SK-N-MC (cell line): ENCODE measurements at regions not wholly inside any gene's neighbourhood (a gene's known extent, or its start where the extent isn't known, plus 50 kb on each side); places are given as distances from the start of the nearest gene placed in this dataset.

ENCODE experiments used
- DNase-seq: peaks from one replicate; pipeline ENCODE4 v3.0.0-alpha.2; 2011; ENCODE audit warnings: low read depth, low spot score
- H3K27ac ChIP-seq: fragments of 200-600 bp; sonication (generic); 2 replicates; pipeline ENCODE4 v1.5.1; 2016; ENCODE audit warnings: mixed run types
- H3K36me3 ChIP-seq: fragments of 200-600 bp; sonication (generic); 2 replicates; pipeline ENCODE4 v1.6.1; 2017; ENCODE audit warnings: antibody characterized with exemption, low read length, mixed read lengths; ENCODE audit not compliant: insufficient read depth
- H3K4me3 ChIP-seq: fragments of 200-600 bp; sonication (generic); 2 replicates; pipeline ENCODE4 v1.5.1; 2016
- H3K9ac ChIP-seq: fragments of 200-600 bp; sonication (generic); 2 replicates; pipeline ENCODE4 v1.8.0; 2017; ENCODE audit warnings: mixed run types, mixed read lengths; ENCODE audit not compliant: insufficient read length
- H3K9me3 ChIP-seq: fragments of 200-600 bp; sonication (generic); 2 replicates; pipeline ENCODE4 v1.6.1; 2017; ENCODE audit warnings: low read depth, mild to moderate bottlenecking, antibody characterized with exemption, low read length, moderate library complexity, mixed read lengths
- EZH2 ChIP-seq: fragments of 200-600 bp; sonication (generic); IDR thresholded peaks from one replicate; pipeline ENCODE4 v1.6.1; 2017; ENCODE audit warnings: antibody characterized with exemption
- FOXP2 ChIP-seq: optimal IDR thresholded peaks from 2 replicates; pipeline ENCODE3; 2011; ENCODE audit warnings: mild to moderate bottlenecking, moderate library complexity; ENCODE audit not compliant: insufficient read depth; ENCODE audit errors: extremely low read length, control extremely low read depth
- POLR2AphosphoS5 ChIP-seq: IDR thresholded peaks from 2 replicates; pipeline ENCODE4 v1.6.1; 2012; ENCODE audit warnings: mild to moderate bottlenecking, low read depth, low read length, borderline replicate concordance

DNA sequence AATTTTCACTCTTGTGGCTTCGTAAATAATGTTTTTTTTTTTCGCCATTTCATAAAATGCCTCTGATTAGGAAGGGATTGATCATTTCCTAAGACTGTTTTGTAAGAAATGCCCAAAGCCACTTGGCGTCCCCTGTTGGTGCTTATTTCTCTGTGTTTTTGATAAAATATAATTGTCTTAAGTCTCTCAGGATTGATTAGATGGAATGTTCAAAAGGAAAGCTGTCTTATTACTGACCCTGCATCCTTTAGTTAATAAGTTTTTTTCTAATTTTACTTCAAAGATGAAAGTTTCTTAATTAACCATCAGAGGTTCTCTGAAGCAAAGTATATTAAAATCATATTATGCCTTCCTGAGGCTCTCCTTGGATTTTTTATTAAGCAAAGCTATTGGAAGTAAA lies 624.3 kb upstream of the TENM4 start:
- H3K36me3 ChIP-seq, result no peaks in the 10 kb centered on the region
- TF ChIP-seq POLR2AphosphoS5, result no peak
- no peak for TF ChIP-seq FOXP2
- no peak for TF ChIP-seq EZH2
- H3K9ac ChIP-seq, result no peak overlapping the region
- H3K4me3 ChIP-seq, result no peak overlapping the region
- H3K9me3 ChIP-seq, result no peaks in the 10 kb centered on the region
- DNase-seq, result no peak
- H3K27ac ChIP-seq, result no peak overlapping the region

DNA sequence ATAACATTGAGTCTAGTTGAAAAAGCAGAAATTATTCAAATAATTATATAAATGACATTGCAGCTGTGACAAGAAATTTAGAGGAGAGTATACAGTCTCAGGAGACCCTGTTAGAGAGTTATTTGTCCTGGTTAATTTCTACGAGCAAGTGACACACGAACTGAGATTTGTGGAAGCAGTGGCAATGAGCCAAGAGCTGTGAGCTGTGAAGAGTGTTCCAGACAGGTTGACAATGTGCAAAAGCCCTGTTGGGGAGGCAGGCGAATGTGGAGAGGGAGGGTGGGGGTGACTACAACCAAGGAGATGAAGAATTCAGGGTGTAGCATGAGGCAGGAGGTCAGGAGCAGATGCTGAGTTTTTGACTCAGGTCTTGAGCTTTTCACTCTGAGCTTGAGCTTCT lies 620.2 kb upstream of the TENM4 start:
- DNase-seq, result no peak

DNA sequence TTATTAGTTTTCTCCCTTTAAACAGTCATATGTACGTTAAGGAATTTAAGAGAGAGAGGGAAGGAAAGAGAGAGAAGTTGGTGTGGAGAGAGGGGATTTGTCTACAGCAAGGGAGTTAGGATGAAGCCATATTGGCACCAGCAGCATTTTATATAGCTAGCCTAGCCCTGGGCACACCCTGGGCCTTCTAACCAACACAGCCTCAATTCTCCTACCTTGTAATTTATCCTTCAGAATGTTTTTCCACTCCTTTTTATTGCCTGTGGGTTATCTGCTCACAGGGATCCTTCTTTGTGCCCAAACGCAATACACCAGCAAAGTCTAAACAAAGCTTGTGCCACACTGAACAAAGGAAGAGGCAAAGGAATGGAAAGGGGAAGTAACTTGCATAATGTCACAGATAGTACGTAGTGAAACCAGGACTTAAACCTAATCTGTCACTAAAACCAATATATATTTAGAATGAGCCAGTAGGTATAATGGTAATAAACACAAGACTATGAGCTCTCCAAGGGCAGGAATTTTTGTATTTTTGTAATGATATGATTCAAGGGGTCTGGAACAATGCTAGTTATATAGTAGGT lies 613.8 kb upstream of the TENM4 start:
- H3K36me3 ChIP-seq, result no peaks in the 10 kb centered on the region
- DNase-seq, result no peak
- no peak overlapping the region for H3K9ac ChIP-seq
- no peak overlapping the region for H3K27ac ChIP-seq
- no peaks in the 10 kb centered on the region for H3K9me3 ChIP-seq
- H3K4me3 ChIP-seq, result no peak overlapping the region
- TF ChIP-seq EZH2, result no peak

More for the DNA sequence above, 620.2 kb upstream of the TENM4 start:
- TF ChIP-seq EZH2, result no peak
- no peak for TF ChIP-seq POLR2AphosphoS5
- TF ChIP-seq FOXP2, result no peak
- Histone ChIP-seq H3K9ac (no peak overlapping the region), H3K36me3 (no peaks in the 10 kb centered on the region), H3K27ac (no peak overlapping the region), H3K9me3 (no peaks in the 10 kb centered on the region), H3K4me3 (no peak overlapping the region)

DNA sequence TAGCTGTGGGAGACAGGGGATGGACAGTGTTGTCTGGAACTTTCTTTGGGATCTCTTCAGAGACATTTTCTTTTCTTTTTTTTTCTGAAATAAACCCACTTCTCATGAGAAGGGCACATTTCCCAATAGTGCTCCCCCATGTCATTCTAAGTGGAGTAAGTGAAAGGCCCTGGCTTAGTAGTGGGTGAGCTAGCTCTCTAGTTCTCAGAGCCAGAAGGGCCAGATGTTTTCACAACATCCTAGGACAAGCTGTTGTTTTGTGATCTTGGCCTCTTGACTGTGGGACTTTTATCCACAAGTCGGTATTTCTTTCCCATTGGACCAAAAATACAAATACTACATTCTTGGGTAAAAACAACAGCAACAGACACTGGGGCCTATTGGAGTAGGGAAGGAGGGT lies 607.7 kb upstream of the TENM4 start:
- DNase-seq, result no peak
- TF ChIP-seq EZH2 (no peak), FOXP2 (no peak), POLR2AphosphoS5 (no peak)
- Histone ChIP-seq H3K9me3 (no peaks in the 10 kb centered on the region), H3K27ac (no peak overlapping the region), H3K9ac (no peak overlapping the region), H3K4me3 (no peak overlapping the region), H3K36me3 (no peaks in the 10 kb centered on the region)

DNA sequence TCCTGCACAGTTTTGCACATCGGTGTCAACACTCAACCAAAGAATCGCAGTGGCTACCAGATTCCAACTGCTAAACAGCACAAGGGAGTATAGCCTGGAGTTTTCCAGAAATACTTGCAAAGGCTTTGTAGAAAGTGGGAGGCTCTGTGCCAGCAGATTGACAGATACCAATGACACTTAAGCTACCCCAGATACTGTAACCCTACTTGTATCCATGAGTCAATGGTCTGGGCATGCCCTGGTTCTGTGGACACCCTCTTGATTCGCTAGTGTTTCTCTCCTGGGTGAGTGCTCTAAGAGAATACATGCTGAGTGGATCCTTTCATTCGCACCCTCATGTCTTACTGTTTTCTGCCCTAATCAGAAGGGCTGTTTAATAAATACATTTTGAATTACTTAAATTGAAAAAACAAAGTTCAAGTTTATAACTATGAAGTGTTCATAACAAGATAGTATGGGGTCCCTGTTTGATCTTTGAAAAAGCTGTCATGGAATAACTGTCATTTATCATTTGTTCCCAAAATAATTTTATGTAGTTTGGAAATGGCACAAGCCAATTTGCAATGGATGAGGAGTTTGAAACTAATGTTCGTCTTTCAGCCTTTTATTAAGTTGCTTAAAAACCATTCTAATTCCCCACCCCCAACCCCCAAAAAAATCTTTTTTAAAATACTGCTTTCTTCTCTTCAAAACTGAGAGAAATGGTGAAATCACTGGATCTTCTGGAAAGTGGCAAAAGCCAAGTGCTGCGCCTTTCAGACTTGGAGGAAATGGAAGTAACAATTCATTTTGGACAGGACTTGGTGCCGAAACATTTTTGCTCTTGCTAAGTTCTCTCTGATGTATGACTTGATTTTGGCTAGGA lies 600.5 kb upstream of the TENM4 start:
- no peak for DNase-seq
- no peaks in the 10 kb centered on the region for H3K36me3 ChIP-seq
- TF ChIP-seq EZH2 (no peak), FOXP2 (no peak), POLR2AphosphoS5 (no peak)
- H3K4me3 ChIP-seq, result no peak overlapping the region
- no peaks in the 10 kb centered on the region for H3K9me3 ChIP-seq
- H3K27ac ChIP-seq, result no peak overlapping the region
- H3K9ac ChIP-seq, result no peak overlapping the region

DNA sequence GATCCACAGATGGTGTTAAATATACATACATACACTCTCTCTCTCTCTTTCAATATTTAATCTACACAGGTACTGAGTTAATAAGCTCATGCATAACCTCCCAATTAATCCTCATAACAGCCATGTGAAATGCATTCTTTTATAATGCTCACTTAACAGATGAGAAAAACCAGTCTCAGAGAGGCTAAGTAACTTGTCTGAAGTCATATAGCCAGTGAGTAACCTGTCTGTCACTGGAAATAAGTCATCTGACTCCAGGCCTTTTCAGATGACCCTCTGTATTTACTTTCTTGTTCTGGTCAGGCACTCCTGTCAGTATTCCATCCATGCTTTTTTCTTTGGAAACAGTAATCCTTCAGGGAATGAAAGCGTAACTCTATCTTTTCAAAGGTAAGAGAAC lies 594.0 kb upstream of the TENM4 start:
- no peak for DNase-seq
- Histone ChIP-seq H3K36me3 (no peaks in the 10 kb centered on the region), H3K4me3 (no peak overlapping the region), H3K9me3 (no peaks in the 10 kb centered on the region), H3K27ac (no peak overlapping the region), H3K9ac (no peak overlapping the region)
- TF ChIP-seq EZH2 (no peak), FOXP2 (no peak), POLR2AphosphoS5 (no peak)

DNA sequence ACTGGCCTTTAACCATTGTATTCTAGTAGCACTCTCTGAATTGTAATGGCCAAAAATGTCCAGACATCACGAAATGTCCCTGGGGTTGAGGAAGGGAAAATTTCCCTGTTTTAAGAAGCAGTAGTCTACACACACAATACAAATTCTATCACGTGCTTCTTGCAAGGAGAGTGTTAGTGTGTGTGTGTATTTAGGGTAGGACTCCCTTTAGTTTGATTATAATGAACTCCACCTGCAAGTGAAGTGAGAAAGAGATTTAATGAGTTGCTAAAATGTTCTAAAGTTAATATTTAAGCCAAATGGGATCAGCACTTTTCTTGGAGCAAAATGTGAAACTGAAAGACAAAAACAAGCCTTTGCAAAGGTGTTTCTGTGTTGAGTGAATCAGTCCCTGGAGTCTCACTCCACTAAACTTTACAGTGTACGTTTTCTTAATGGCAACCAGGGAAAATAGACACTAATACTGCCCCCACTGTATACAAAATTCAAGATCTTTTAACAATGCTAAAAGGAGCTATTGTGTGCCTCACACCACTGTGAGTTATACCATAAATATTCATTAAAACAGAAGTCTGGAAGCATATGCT lies 590.3 kb upstream of the TENM4 start:
- Histone ChIP-seq H3K36me3 (no peaks in the 10 kb centered on the region), H3K9me3 (no peaks in the 10 kb centered on the region), H3K9ac (no peak overlapping the region), H3K4me3 (no peak overlapping the region), H3K27ac (no peak overlapping the region)
- TF ChIP-seq POLR2AphosphoS5, result no peak
- no peak for TF ChIP-seq EZH2
- TF ChIP-seq FOXP2, result no peak
- DNase-seq, result no peak

DNA sequence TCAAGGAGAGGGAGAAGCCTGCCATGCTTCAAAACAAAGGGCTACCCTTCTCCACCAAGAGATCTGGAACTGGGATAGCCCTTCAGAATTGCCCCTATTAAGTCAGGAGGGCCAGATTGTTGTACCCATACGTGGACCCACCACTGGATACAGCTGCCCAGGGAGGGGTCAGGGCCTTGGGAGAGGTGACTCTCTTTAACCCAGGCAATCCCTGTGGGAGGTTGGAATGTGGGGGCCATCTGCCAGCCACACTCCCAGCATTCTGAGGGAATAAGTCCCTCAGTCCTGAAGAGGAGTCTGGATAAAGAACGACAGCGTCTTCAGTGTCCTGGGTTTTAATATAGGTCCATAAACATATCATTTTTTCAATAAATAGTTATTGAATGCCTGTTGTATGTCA lies 588.2 kb upstream of the TENM4 start:
- Histone ChIP-seq H3K9me3 (no peaks in the 10 kb centered on the region), H3K9ac (no peak overlapping the region), H3K4me3 (no peak overlapping the region), H3K27ac (no peak overlapping the region), H3K36me3 (no peaks in the 10 kb centered on the region)
- no peak for DNase-seq
- TF ChIP-seq POLR2AphosphoS5 (no peak), EZH2 (no peak), FOXP2 (no peak)

DNA sequence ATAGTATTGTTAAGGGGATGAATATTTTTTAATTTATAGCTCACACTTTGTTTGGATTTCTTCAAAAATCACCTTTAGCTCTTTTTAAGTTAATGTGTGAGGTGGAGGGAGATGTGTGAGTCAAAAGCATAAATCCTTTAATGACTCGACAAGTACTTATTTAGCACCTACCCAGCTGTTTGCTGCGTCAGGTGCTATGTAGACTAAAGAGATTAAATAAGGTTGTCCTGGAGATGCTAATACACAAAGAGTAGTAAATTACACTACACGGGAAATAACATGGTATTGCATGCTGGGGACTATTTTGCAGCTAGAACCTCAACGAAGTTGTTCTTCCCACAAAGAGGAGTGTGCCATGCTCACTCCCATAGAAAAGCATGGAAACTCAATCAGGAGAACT lies 583.3 kb upstream of the TENM4 start:
- TF ChIP-seq POLR2AphosphoS5, result no peak
- H3K27ac ChIP-seq, result no peak overlapping the region
- H3K4me3 ChIP-seq, result no peak overlapping the region
- no peak for DNase-seq
- H3K36me3 ChIP-seq, result no peaks in the 10 kb centered on the region
- H3K9ac ChIP-seq, result no peak overlapping the region
- H3K9me3 ChIP-seq, result no peaks in the 10 kb centered on the region
